C4-2B (cell line): ENCODE measurements at regions not wholly inside any gene's neighbourhood (a gene's known extent, or its start where the extent isn't known, plus 50 kb on each side); places are given as distances from the start of the nearest gene placed in this dataset.

Experiments used
- ZFX ChIP-seq: fragments of 450-650 bp; IDR thresholded peaks from 2 replicates; pipeline ENCODE4 v1.6.1; 2017
- TF ChIP-seq, protein P1 (sequence below): fragments of 450-650 bp; conservative IDR thresholded peaks from 2 replicates; pipeline ENCODE4 v1.5.1; 2017; ENCODE audit warnings: mild to moderate bottlenecking

DNA sequence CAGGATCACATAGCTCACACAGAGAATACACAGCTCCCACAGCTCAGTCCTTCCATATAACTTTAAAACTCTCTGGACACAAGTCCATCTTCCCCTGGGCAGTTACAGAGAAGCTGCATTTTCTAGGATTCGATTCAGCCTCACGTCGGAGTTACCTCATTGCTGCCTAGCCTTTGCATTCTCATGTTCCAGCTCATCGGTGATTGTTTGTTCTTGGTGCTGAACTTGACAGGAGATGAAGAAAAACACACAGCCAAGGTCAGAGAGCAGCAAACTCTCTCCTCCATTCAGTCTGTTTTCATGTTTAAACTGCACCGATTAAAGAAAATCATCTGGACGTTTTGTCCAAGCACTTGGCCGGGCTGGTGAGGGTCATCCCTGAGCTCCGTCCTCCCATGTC is 375.5 kb upstream of the CFAP20DC start:
- TF ChIP-seq, protein P1, sequence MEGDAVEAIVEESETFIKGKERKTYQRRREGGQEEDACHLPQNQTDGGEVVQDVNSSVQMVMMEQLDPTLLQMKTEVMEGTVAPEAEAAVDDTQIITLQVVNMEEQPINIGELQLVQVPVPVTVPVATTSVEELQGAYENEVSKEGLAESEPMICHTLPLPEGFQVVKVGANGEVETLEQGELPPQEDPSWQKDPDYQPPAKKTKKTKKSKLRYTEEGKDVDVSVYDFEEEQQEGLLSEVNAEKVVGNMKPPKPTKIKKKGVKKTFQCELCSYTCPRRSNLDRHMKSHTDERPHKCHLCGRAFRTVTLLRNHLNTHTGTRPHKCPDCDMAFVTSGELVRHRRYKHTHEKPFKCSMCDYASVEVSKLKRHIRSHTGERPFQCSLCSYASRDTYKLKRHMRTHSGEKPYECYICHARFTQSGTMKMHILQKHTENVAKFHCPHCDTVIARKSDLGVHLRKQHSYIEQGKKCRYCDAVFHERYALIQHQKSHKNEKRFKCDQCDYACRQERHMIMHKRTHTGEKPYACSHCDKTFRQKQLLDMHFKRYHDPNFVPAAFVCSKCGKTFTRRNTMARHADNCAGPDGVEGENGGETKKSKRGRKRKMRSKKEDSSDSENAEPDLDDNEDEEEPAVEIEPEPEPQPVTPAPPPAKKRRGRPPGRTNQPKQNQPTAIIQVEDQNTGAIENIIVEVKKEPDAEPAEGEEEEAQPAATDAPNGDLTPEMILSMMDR: no peak
- TF ChIP-seq ZFX: no peak
